Activated T-cell treated with anti-CD3 and anti-CD28 coated beads for 4 hours (primary cell): ENCODE measurements at regions not wholly inside any gene's neighbourhood (a gene's known extent, or its start where the extent isn't known, plus 50 kb on each side); places are given as distances from the start of the nearest gene placed in this dataset.
"Not testable (repeated sequence)": the region's sequence is repeated elsewhere in the genome, so short reads cannot be mapped to it uniquely, and the experiment has no call there.

Source experiments
- DNase-seq: peaks from one replicate; pipeline ENCODE4 v3.0.0-alpha.2; 2020

GRCh38 chr1:30133414-30134055, 589.9 kb downstream of the MATN1 start:
- no peak for DNase-seq

- no peak for DNase-seq
Measured at GRCh38 chr1:30132602-30133286, 590.6 kb downstream of the MATN1 start.

GRCh38 chr1:30130566-30130965, 592.8 kb downstream of the MATN1 start:
- DNase-seq = not testable (repeated sequence)

GRCh38 chr1:30130099-30130498, 593.3 kb downstream of the MATN1 start:
- no peak for DNase-seq

DNA sequence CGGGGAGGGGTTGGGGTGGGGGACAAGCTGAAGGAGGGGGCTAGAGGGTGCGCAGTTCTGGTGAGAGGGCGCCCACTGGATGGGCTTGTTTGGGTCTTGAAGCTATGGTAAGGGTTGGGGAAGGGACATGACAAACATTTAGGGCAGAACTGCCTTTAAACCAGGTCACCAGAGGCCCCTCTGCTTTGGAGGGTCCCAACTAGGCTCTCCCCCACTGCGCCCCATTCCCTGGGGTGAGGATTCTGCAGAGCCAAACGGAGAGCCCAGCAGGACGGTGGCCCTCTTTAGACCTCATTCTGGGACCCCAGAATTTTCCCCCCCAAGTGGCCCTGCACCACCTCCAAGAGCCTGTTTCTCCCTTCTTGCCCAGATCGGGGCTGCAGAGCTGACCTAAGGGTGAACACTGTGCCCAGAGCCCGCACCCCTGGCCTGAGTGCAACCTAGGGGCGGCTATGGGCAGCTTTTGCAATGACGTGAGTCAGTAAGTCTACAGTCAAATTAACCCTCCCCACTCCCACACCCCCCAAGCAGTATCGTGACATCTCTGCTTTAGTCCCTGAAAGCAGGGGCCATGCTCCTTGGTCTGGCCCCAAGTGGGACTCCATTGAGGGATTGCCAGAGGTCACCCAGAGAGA, 593.8 kb downstream of the MATN1 start:
- no peak for DNase-seq

GRCh38 chr1:30129001-30129408, 594.4 kb downstream of the MATN1 start:
- no peak for DNase-seq

DNA sequence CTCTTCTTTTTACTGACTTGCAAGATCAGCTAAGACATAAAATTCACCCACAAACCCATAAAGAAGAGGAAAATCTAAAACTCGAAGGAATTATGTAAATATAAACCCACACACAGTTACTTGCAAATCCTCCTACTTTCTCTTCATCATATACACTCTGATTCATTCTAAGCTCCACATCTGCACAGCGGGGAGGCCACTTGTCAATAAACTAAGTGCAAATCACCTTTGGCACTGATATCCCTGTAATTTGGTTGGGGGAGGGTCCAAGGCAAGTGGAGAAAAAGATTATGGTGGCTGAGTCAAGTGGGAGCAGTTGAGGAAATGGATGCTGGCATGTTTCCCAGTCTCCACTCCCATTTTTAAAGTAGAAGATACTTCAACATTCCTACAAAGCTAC, 596.5 kb downstream of the MATN1 start:
- no peak for DNase-seq

DNA sequence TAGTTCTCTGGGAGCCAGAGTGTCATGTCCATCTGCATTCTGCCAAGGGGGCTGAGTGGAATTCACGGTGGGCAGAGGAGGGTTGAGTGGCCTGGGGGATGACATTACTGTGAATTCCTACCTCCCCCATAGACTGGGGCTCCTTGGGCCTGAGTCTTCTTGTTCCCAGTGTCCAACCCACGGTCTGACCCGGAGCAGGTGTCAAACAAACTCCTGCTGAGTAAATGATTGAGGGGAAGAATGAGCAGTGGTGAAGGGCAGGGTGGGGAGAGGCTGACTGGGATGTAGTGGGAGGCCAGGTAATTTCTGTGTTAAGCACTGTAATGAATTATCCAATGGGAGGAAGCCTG, 597.6 kb downstream of the MATN1 start:
- no peak for DNase-seq

- no peak for DNase-seq
Measured at GRCh38 chr1:30125021-30125820, 598.2 kb downstream of the MATN1 start.

DNA sequence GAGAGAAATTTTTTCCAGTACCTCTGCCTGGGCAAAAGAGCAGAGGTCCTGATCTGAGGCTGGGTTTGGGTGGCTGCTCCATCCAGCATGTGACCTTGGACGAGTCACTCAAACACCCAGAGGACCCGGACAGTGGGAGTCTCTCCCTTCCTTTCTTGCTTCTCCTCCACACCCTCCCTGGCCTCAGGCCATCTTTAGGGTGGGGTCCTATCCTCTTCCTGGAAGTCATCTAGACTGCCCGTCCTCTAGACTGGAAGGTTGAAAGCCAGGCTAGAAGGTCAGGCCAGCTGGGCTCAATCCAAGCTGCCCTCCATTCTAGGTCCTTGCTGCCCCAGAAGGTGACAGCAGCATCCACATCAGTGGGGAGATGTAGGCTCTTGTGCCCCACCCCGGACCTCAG, 599.5 kb downstream of the MATN1 start:
- no peak for DNase-seq

- DNase-seq = no peak
Measured at GRCh38 chr1:30123036-30123435, 600.3 kb downstream of the MATN1 start.

DNA sequence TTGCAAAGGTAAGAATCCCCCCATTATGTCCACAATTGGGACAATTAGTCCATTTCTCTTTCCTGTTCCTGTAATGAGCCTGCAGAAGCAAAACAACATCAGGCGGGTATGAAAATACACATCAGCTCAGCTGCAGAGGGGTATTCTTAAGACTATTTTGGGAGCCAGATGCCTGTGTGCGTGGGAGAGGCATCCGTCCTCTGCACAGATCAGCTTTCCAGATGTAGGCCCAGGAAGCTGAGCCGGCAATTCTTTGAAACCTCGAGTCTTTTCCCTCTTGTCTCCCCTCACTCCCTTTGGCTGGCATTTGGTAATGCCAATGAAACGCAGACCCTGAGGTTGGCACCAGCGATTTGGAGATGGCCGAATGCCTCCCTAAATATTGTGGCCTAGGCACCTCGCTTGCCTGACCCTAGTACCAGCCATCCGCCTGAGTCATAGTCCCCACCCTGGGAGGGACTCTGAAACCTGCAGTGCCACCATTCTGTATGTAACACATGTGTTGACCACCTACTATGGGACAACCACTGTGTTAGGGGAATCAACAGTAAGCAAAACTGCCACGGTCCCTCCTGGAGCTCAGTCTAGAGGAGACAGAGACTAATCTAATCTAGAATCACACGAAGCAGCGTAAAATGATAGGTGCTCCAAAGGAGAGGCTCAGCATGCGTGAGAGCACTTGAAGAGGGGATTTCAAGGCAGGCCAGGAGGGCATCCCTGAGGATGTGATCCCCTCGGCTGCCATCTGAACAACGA, 603.0 kb downstream of the MATN1 start:
- no peak for DNase-seq

DNA sequence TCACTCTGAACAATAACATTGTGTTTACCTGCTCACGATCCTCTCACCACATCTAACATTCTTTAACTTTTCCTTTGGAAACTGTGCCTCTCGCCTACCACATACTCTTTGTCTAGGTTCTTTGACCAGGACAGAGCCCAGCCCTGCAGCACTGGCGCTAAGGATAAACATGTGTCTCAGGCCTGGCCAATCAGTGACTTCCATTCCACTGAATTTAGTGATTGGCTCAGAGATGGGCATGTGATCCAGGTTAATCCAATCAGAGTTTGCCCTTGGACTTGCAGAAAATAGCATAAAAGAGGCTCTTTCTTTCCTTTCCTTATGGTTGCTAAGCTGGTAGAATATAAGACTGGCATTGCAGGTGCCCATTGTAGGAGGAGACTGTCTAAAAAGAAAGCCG, 605.7 kb downstream of the MATN1 start:
- DNase-seq = no peak

- no peak for DNase-seq
Measured at GRCh38 chr1:30111431-30111830, 612.0 kb downstream of the MATN1 start.

DNA sequence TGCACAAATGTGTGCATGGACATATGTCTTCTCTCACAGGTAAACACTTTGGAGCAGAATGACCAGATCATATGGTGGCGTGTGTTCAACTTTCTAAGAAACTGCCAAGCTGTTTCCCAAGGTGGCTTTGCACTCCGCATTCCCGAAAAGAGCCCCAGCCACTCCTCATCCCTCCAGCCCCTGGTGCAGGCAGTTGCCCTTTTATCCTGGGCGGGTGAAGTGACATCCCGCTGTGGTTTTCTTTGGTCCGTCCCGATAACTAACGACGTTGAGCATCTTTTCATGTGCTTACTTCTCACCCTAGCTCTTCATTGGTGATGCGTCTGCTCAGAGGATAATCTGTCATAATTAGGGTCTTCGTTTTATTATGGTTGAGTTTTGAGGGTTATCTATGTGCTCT, 612.5 kb downstream of the MATN1 start:
- no peak for DNase-seq

DNA sequence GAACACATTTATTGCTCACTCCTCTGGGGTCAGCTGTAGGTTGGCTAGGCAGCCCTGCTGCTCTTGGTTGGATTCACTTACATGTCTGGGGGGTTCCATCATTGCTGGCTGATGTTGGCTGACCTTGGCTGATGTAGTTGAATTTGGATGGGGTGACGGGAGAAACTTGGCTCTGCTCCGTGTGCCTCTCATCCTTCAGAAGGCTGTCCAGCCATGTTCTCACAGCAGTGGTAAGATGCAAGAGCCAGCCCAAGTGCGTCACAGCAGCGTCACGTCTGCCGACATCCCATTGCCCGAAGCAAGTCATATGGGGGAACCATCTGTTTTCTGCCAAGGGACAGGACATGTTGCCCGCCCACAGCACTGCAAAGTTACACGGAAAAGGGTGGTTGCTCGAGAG, 613.5 kb downstream of the MATN1 start:
- no peak for DNase-seq

- DNase-seq = no peak
Measured at GRCh38 chr1:30108186-30108585, 615.2 kb downstream of the MATN1 start.

GRCh38 chr1:30106125-30106524, 617.3 kb downstream of the MATN1 start:
- no peak for DNase-seq

GRCh38 chr1:30104551-30104950, 618.8 kb downstream of the MATN1 start:
- no peak for DNase-seq

DNA sequence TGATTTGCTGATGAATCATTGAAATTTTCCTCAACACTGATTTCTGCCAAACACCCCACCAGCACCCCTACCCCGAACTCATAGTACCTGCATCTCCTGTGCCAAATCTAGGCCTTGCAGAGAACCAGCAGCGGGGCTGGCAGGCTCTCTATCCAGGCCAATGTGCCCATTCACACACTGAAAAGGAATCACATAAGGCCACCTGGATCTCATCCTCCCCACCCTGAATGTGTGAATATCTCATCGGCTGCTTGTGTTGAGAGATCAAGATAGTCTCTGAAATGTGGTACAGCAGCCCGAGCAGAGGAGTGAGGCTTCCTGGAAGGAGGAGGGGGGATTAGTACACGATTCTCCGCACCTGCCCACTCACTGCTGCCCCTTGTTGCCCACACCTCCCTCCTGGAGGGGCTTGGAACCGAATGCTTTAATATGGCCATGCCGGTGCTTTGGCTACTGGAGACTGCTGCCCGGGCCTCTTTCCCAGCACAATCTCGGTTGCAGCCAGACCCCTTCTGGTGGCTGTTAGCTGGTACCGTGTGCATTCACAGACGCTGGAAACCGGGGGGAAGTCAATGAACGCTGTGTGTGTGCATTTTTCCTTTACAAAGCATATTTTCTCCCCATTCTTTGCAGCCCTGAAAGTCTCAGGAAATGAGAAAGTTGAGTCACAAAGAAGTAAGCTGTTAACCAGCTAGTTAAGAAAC, 619.5 kb downstream of the MATN1 start:
- no peak for DNase-seq

GRCh38 chr1:30102605-30103004, 620.8 kb downstream of the MATN1 start:
- no peak for DNase-seq
